Retina (tissue), 1 donor: ENCODE measurements at regions not wholly inside any gene's neighbourhood (a gene's known extent, or its start where the extent isn't known, plus 50 kb on each side); places are given as distances from the start of the nearest gene placed in this dataset.
A peak's percentile ranks its signal among the peaks of the same experiment; 100 is the strongest.

ENCODE experiments used
- DNase-seq: peaks from one replicate; pipeline ENCODE4 v3.0.0-alpha.2; 2016

GRCh38 chr10:10307551-10307950 is 710.1 kb upstream of the CELF2 start:
- DNase-seq: no peak

- DNase-seq: no peak
Observed at GRCh38 chr10:10310498-10310897, 707.2 kb upstream of the CELF2 start.

GRCh38 chr10:10311966-10312365 is 705.7 kb upstream of the CELF2 start:
- no peak for DNase-seq

- no peak for DNase-seq
Observed at GRCh38 chr10:10313149-10313835, 704.4 kb upstream of the CELF2 start.

- no peak for DNase-seq
Observed at GRCh38 chr10:10314626-10315025, 703.0 kb upstream of the CELF2 start.

- DNase-seq: no peak
Observed at GRCh38 chr10:10315989-10316388, 701.7 kb upstream of the CELF2 start.

- DNase-seq: no peak
Observed at GRCh38 chr10:10317151-10317550, 700.5 kb upstream of the CELF2 start.

- no peak for DNase-seq
Observed at GRCh38 chr10:10318856-10319255, 698.8 kb upstream of the CELF2 start.

- DNase-seq: no peak
Observed at GRCh38 chr10:10320956-10321355, 696.7 kb upstream of the CELF2 start.

- DNase-seq: no peak
Observed at GRCh38 chr10:10326116-10326515, 691.6 kb upstream of the CELF2 start.

- DNase-seq: no peak
Observed at GRCh38 chr10:10327934-10328333, 689.7 kb upstream of the CELF2 start.

GRCh38 chr10:10330418-10330817 is 687.3 kb upstream of the CELF2 start:
- DNase-seq: no peak

- no peak for DNase-seq
Observed at GRCh38 chr10:10332786-10333185, 684.9 kb upstream of the CELF2 start.

- no peak for DNase-seq
Observed at GRCh38 chr10:10333622-10334021, 684.0 kb upstream of the CELF2 start.

- DNase-seq: peak; percentile 32
Observed at GRCh38 chr10:10338339-10338738, 679.3 kb upstream of the CELF2 start.

- no peak for DNase-seq
Observed at GRCh38 chr10:10346390-10347150, 671.1 kb upstream of the CELF2 start.

GRCh38 chr10:10350050-10350449 is 667.6 kb upstream of the CELF2 start:
- DNase-seq: no peak

- DNase-seq: no peak
Observed at GRCh38 chr10:10351451-10351850, 666.2 kb upstream of the CELF2 start.

- no peak for DNase-seq
Observed at GRCh38 chr10:10353326-10353868, 664.3 kb upstream of the CELF2 start.

- DNase-seq: no peak
Observed at GRCh38 chr10:10359263-10359662, 658.4 kb upstream of the CELF2 start.

GRCh38 chr10:10361301-10361885 is 656.3 kb upstream of the CELF2 start:
- no peak for DNase-seq

GRCh38 chr10:10362800-10363199 is 654.9 kb upstream of the CELF2 start:
- no peak for DNase-seq

- no peak for DNase-seq
Observed at GRCh38 chr10:10363217-10363616, 654.5 kb upstream of the CELF2 start.

GRCh38 chr10:10364902-10365301 is 652.8 kb upstream of the CELF2 start:
- DNase-seq: peak; percentile 44
